ENCODE measurements at regions not wholly inside any gene's neighbourhood (a gene's known extent, or its start where the extent isn't known, plus 50 kb on each side); places are given as distances from the start of the nearest gene placed in this dataset.

- Histone ChIP-seq H3K27ac (ENCODE audit: low read length) (no peak overlapping the region), H2AFZ (ENCODE audit: low read length) (no peak overlapping the region)
Measured at GRCh38 chr10:62726142-62726541, 78.4 kb upstream of the ADO start.

GRCh38 chr10:62726638-62727037 lies 77.9 kb upstream of the ADO start:
- H3K4me2 ChIP-seq (ENCODE audit: low read depth, low read length) = no peak overlapping the region
- no peaks in the 10 kb centered on the region for H3K36me3 ChIP-seq (replicated peaks; ENCODE audit: insufficient read depth, low read length)

More at GRCh38 chr10:62726142-62726541, 78.4 kb upstream of the ADO start:
- TF ChIP-seq, protein P1, sequence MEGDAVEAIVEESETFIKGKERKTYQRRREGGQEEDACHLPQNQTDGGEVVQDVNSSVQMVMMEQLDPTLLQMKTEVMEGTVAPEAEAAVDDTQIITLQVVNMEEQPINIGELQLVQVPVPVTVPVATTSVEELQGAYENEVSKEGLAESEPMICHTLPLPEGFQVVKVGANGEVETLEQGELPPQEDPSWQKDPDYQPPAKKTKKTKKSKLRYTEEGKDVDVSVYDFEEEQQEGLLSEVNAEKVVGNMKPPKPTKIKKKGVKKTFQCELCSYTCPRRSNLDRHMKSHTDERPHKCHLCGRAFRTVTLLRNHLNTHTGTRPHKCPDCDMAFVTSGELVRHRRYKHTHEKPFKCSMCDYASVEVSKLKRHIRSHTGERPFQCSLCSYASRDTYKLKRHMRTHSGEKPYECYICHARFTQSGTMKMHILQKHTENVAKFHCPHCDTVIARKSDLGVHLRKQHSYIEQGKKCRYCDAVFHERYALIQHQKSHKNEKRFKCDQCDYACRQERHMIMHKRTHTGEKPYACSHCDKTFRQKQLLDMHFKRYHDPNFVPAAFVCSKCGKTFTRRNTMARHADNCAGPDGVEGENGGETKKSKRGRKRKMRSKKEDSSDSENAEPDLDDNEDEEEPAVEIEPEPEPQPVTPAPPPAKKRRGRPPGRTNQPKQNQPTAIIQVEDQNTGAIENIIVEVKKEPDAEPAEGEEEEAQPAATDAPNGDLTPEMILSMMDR (IDR thresholded peaks at IDR 0.05; ENCODE audit: low read length) = no peak
- no peak for TF ChIP-seq EZH2 (optimal IDR thresholded peaks at IDR 0.05; ENCODE audit: low read depth, low read length)
- TF ChIP-seq EZH2phosphoT487 (IDR thresholded peaks at IDR 0.05; ENCODE audit: low read length) = no peak
- Histone ChIP-seq H3K9ac (ENCODE audit: low read length) (no peak overlapping the region), H3K4me1 (ENCODE audit: low read length) (no peaks in the 10 kb centered on the region), H3K9me3 (replicated peaks; ENCODE audit: insufficient read depth, low read length) (no peaks in the 10 kb centered on the region), H4K20me1 (ENCODE audit: insufficient read depth, low read length) (no peaks in the 10 kb centered on the region), H3K4me2 (ENCODE audit: low read depth, low read length) (no peak overlapping the region), H3K36me3 (replicated peaks; ENCODE audit: insufficient read depth, low read length) (no peaks in the 10 kb centered on the region), H3K79me2 (ENCODE audit: low read length) (no peaks in the 10 kb centered on the region), H3K27me3 (replicated peaks; ENCODE audit: insufficient read depth, low read length) (no peaks in the 10 kb centered on the region), H3F3A (ENCODE audit: insufficient read depth, low read length) (no peaks in the 10 kb centered on the region), H3K4me3 (ENCODE audit: low read length) (no peak overlapping the region), H3K9me2 (replicated peaks; ENCODE audit: insufficient read depth, low read length) (no peaks in the 10 kb centered on the region)
- DNase-seq = no peak

GRCh38 chr10:62727934-62728333 lies 76.6 kb upstream of the ADO start:
- no peaks in the 10 kb centered on the region for H3K27me3 ChIP-seq (replicated peaks; ENCODE audit: insufficient read depth, low read length)
- H3K36me3 ChIP-seq (replicated peaks; ENCODE audit: insufficient read depth, low read length) = no peaks in the 10 kb centered on the region
- H3K79me2 ChIP-seq (ENCODE audit: low read length) = no peaks in the 10 kb centered on the region
- no peak overlapping the region for H2AFZ ChIP-seq (ENCODE audit: low read length)
- DNase-seq = no peak
- H4K20me1 ChIP-seq (ENCODE audit: insufficient read depth, low read length) = no peaks in the 10 kb centered on the region
- peaks cover 4% of the 10 kb centered on the region for H3F3A ChIP-seq (ENCODE audit: insufficient read depth, low read length)
- H3K4me2 ChIP-seq (ENCODE audit: low read depth, low read length) = no peak overlapping the region
- H3K9me2 ChIP-seq (replicated peaks; ENCODE audit: insufficient read depth, low read length) = no peaks in the 10 kb centered on the region
- H3K9me3 ChIP-seq (replicated peaks; ENCODE audit: insufficient read depth, low read length) = no peaks in the 10 kb centered on the region
- peaks cover 14% of the 10 kb centered on the region for H3K4me1 ChIP-seq (ENCODE audit: low read length)
- H3K27ac ChIP-seq (ENCODE audit: low read length) = no peak overlapping the region
- no peak overlapping the region for H3K4me3 ChIP-seq (ENCODE audit: low read length)
- TF ChIP-seq, protein P1 (IDR thresholded peaks at IDR 0.05; ENCODE audit: low read length) = no peak
- TF ChIP-seq EZH2 (optimal IDR thresholded peaks at IDR 0.05; ENCODE audit: low read depth, low read length) = no peak
- no peak for TF ChIP-seq EZH2phosphoT487 (IDR thresholded peaks at IDR 0.05; ENCODE audit: low read length)
- no peak overlapping the region for H3K9ac ChIP-seq (ENCODE audit: low read length)

More at GRCh38 chr10:62726638-62727037, 77.9 kb upstream of the ADO start:
- 0 out of 2 replicates have a peak, but pooled peaks cover 1% of the 10 kb centered on the region for H3K4me1 ChIP-seq (ENCODE audit: low read length)
- no peaks in the 10 kb centered on the region for H3K27me3 ChIP-seq (replicated peaks; ENCODE audit: insufficient read depth, low read length)
- H2AFZ ChIP-seq (ENCODE audit: low read length) = no peak overlapping the region
- no peaks in the 10 kb centered on the region for H3K9me2 ChIP-seq (replicated peaks; ENCODE audit: insufficient read depth, low read length)
- H3F3A ChIP-seq (ENCODE audit: insufficient read depth, low read length) = no peaks in the 10 kb centered on the region
- no peak overlapping the region for H3K9ac ChIP-seq (ENCODE audit: low read length)
- H4K20me1 ChIP-seq (ENCODE audit: insufficient read depth, low read length) = no peaks in the 10 kb centered on the region
- H3K9me3 ChIP-seq (replicated peaks; ENCODE audit: insufficient read depth, low read length) = no peaks in the 10 kb centered on the region
- no peak for DNase-seq
- H3K27ac ChIP-seq (ENCODE audit: low read length) = no peak overlapping the region
- TF ChIP-seq, protein P1 (IDR thresholded peaks at IDR 0.05; ENCODE audit: low read length) = no peak
- no peaks in the 10 kb centered on the region for H3K79me2 ChIP-seq (ENCODE audit: low read length)
- no peak overlapping the region for H3K4me3 ChIP-seq (ENCODE audit: low read length)

Measured in MM.1S (cell line).